Renal cortical epithelial cell (primary cell): ENCODE measurements at regions not wholly inside any gene's neighbourhood (a gene's known extent, or its start where the extent isn't known, plus 50 kb on each side); places are given as distances from the start of the nearest gene placed in this dataset.
A peak's percentile ranks its signal among the peaks of the same experiment; 100 is the strongest.
"Not testable (repeated sequence)": the region's sequence is repeated elsewhere in the genome, so short reads cannot be mapped to it uniquely, and the experiment has no call there.

Experiments used
- DNase-seq: peaks from one replicate; pipeline ENCODE4 v3.0.0-alpha.2; 2011; ENCODE audit warnings: low read depth

- no peak for DNase-seq
Observed at GRCh38 chr14:65153101-65153500, 50.8 kb upstream of the MAX start.

GRCh38 chr14:65156568-65157366 is 54.5 kb upstream of the MAX start:
- DNase-seq, result peak; percentile 71

- peak; percentile 30 for DNase-seq
Observed at GRCh38 chr14:65159281-65160062, 57.2 kb upstream of the MAX start.

- no peak for DNase-seq
Observed at GRCh38 chr14:65160091-65160490, 57.8 kb upstream of the MAX start.

GRCh38 chr14:65162031-65162430 is 59.7 kb upstream of the MAX start:
- no peak for DNase-seq

- peak; percentile 40 for DNase-seq
Observed at GRCh38 chr14:65164068-65164824, 61.9 kb upstream of the MAX start.

- DNase-seq, result no peak
Observed at GRCh38 chr14:65164825-65165135, 62.5 kb upstream of the MAX start.

- DNase-seq, result no peak
Observed at GRCh38 chr14:65167072-65167645, 64.8 kb upstream of the MAX start.

- DNase-seq, result peak; percentile 26
Observed at GRCh38 chr14:65168840-65169239, 66.5 kb upstream of the MAX start.

- no peak for DNase-seq
Observed at GRCh38 chr14:65169351-65169750, 67.0 kb upstream of the MAX start.

GRCh38 chr14:65170318-65170717 is 68.0 kb upstream of the MAX start:
- no peak for DNase-seq

GRCh38 chr14:65170768-65171507 is 68.6 kb upstream of the MAX start:
- DNase-seq, result peak; percentile 70

GRCh38 chr14:65173973-65174693 is 71.8 kb upstream of the MAX start:
- no peak for DNase-seq

- DNase-seq, result no peak
Observed at GRCh38 chr14:65174783-65175182, 72.5 kb upstream of the MAX start.

GRCh38 chr14:65177551-65177950 is 75.2 kb upstream of the MAX start:
- DNase-seq, result peak; percentile 27

- not testable (repeated sequence) for DNase-seq
Observed at GRCh38 chr14:65179231-65179630, 76.9 kb upstream of the MAX start.

- DNase-seq, result peak; percentile 96
Observed at GRCh38 chr14:65179918-65180724, 77.8 kb upstream of the MAX start.

GRCh38 chr14:65180725-65181025 is 78.4 kb upstream of the MAX start:
- no peak for DNase-seq

GRCh38 chr14:65184032-65184764 is 81.9 kb upstream of the MAX start:
- peak; percentile 71 for DNase-seq
